NCI-H748 (cell line): ENCODE measurements at regions not wholly inside any gene's neighbourhood (a gene's known extent, or its start where the extent isn't known, plus 50 kb on each side); places are given as distances from the start of the nearest gene placed in this dataset.

Source experiments
- DNase-seq: peaks from one replicate; lab custom pipeline; 2025; ENCODE audit not compliant: unreplicated experiment; lab: John Stamatoyannopoulos, UW

DNA sequence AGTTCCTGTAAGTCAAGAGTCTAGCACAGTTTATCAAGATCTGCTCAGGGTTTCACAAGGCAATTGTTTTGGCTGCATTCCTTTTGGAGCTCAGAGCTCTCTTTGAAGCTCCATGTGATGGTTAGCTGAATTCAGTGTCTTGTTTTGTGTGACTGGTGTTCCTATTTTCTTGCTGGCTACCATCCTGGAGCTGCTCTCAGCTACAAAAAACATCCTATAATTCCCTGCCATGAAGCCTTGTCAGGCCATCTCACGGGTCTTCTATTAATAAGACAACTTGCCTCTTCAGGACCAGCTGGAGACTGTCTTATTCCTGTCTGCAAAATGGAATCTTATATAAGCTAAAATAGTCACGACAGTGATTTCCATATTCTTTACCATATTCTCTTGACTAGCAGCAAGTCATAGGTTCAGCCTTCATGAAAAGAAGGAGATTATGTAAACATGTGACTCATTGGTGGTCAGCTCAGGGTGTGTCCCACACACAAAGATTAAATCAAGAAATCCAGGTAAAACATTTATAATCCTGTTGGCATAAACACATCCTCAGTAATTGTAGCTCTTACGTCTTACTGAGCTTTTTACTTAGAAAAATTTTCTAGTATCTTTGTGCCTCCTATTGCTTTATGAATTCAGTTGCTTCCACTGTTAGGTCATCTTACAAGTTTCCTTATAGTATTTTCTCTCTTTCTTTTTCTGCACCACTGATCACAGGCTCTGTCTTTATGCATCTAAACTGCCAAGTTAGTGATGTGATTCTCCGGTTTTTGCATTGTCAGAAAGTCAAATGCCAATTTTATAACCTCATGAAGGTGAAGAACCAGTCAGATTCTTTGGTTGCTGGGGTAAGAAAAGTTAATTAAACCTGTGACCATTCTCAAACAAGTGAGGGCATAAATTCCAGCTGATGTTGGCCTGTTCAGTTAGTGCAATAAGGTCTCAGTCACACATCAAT, 378.5 kb upstream of the MGAT4C start:
- DNase-seq: no peak

GRCh38 chr12:86627001-86627400, 370.8 kb upstream of the MGAT4C start:
- DNase-seq: no peak

- DNase-seq: no peak
These were observed 367.1 kb upstream of the MGAT4C start for GRCh38 chr12:86623267-86623666.

DNA sequence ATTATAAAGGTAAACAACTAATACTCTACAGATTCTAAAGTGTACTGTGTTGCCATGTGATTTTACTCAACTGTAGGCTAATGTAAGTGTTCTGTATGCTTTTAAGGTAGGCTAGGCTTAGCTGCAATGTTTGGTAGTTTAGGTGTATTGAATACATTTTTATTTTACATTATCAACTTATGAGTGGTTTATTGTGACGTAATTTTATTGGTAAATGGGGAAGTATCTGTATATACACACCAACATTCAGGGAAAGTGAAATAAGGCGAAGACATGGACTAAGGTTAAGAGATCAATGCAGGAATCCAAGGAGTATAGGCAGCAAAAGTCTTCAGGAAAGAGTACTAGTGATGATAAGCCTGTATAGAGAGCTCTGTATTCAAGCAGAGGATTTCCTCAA, 365.8 kb upstream of the MGAT4C start:
- no peak for DNase-seq

DNA sequence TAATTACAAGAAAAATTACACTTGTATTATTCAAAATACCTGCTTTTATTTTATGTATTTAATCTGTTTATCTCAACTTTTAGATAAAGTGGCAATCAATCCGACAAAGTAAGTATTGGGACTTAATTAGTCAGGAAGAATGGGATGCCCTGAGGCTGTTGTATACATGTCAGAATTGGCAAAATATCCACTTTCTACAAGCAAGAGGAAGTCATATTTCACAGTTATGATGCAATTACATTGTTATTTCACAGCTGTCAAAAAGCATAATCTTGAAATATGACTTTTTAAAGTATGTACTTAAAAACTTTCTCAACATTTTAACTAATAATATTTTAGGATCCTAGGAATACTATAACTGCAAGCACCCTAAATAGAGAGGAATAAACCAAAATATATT, 357.1 kb upstream of the MGAT4C start:
- no peak for DNase-seq

- no peak for DNase-seq
These were observed 352.4 kb upstream of the MGAT4C start for GRCh38 chr12:86608638-86609037.

DNA sequence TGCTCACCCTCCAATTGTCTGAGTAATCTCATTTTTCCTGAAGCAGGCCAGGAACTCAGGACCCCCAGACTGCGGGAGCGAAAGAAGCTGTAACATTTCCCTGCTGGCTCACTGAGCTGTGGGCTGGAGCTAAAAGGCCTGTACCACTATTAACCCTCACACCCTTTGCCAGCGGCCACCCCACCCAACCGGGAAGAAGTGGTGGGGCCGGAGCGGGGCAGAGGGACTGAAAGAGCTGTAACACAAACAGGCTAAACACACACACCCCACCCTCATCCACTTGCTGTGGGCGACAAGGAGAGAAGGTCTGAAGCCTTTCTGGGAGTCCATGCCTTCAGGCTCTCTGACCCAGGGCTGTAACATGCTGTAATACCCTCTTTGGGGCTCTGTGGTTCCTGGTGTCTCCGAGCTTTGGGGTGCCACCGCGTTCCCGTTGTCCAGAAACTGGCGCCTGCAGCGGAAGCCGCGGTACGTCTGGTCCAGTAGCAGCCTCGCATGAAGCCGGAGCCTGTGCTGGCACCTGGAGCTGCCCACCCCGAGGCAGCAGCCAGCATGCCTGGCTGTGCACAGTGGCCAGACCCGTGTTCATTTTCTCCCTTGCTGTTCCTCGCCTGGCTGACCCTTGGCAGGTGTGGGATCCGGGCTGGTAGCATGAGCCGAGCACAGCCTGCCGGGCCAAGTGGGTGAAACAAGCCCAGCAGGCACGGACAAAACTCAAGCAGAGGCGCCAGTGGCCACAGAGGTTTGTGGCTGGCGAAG, 345.5 kb upstream of the MGAT4C start:
- DNase-seq: no peak

GRCh38 chr12:86600664-86601231, 344.6 kb upstream of the MGAT4C start:
- no peak for DNase-seq

DNA sequence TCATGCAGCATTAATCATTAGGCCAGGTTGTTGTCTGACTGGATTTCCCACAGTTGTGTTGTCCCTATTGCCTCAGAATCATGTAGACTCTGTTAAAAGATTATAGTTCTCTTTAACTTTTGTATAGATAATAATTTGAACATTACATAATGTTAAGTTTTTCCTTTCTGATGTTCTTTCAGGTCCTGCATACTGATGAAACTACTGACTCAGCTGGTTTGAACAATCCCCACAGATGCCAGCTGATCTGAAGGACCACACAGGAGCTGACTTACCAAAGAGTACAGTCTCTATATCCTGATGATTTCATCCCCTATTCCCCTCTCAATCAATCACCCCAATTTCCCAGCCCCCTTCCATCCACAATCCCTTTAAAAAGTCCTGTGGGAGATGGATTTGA, 341.2 kb upstream of the MGAT4C start:
- DNase-seq: no peak

- no peak for DNase-seq
These were observed 334.1 kb upstream of the MGAT4C start for GRCh38 chr12:86590296-86590695.

DNA sequence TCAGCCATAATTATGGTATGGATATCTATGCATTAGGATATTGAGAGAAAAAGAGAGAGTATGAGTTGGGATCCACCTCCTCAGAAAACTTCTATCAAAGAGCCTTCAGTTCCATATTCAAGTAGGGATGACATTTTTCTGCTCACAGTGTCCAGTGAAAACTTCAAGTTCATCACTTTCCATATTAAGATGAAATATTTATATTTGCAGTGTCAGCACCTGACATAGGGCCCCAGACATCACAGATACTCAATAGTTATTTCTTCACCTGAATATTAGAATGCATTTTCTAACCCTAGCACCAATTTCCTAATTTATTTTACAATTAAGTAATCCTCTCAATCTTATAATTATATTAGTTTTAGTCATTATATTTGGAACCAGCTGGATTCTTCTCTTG, 318.0 kb upstream of the MGAT4C start:
- DNase-seq: no peak

DNA sequence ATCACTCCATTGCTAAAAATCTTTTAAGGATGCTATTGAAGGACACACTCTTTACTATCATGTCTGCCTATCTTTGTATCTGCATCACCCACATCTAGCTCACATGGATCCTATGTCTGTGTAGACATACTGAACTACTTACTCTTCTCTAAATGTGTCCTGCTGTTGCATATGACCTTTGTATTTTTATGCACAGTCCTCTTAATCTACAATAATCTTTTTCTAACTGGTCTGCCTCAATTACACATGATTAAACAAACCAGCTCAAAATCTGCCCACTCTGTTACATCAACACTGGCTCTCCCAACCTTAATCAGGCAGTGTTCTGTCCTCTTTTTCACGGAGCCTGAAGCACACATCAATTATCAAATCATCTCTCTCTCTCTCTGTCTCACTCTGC, 316.3 kb upstream of the MGAT4C start:
- DNase-seq: no peak

GRCh38 chr12:86565038-86565437, 308.8 kb upstream of the MGAT4C start:
- no peak for DNase-seq

- DNase-seq: peak; percentile 44
These were observed 299.3 kb upstream of the MGAT4C start for GRCh38 chr12:86555491-86555890.

DNA sequence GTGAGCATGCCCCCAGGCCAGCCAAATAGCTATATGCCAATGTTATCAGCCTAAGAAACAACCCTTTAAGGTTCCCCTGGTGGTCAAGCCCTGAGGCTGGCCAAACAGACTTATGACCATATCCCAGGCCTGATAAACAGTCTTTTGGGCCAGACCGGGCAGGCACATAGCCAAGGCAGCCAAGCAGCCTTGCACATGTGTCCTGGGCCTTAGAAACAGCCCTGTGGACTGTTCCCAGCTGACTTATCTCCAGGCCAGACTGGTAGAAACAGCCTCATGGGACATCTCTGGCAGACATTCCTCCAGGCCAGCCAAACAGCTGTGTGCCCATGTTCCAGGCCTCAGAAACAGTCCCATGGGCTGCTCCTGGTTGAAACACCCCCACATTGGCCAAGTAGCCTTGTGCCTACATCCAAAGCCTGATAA, 295.0 kb upstream of the MGAT4C start:
- no peak for DNase-seq

- no peak for DNase-seq
These were observed 294.3 kb upstream of the MGAT4C start for GRCh38 chr12:86550218-86551145.

DNA sequence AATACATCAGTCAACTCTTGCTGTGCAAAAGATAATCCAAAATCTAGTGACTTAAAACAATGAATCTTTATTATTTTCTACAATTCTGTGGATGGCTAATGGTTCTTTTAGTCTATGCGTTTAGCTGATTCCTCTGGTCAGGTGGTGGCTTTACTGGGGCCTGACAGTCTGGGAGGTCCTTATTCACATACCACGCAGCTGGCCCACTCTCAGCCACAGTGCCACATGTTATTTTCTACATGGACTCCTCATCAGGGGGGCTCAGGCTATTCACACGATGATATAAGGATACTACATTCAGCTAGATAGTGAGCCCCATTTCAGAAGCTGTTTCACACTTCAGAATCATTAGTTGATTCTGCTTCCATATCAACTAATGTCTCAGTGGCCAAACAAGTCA, 287.5 kb upstream of the MGAT4C start:
- no peak for DNase-seq

- no peak for DNase-seq
These were observed 274.9 kb upstream of the MGAT4C start for GRCh38 chr12:86530996-86531655.

DNA sequence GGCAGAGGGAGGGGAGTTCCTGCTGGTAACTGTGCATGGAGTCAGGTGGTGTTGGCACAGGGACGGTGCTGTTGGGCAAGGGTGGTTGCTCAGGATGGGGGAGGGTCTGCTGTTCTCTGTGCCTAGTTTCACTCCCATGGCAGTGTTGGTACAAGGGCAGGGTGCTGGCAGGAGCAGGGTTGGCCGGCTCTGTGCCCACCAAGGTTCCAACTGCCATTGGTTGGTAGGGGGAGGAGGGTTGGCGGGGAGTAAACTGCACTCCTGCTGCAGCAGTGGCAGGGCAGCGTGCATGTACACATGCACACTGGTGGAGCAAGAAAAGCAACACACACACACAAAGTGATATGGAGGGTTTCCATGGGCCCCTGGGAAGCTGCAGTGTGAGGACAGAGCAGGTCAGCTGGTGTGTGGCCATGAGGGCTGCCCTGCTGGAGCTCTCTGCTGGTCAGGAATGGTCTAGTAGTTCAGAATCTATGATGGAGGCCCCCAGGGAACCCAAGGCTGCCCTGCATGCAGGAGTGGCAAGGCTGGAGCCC, 269.9 kb upstream of the MGAT4C start:
- DNase-seq: no peak

GRCh38 chr12:86523844-86524243, 267.7 kb upstream of the MGAT4C start:
- DNase-seq: no peak
